Fibroblast of the aortic adventitia (primary cell): ENCODE measurements at regions not wholly inside any gene's neighbourhood (a gene's known extent, or its start where the extent isn't known, plus 50 kb on each side); places are given as distances from the start of the nearest gene placed in this dataset.

ENCODE experiments used
- DNase-seq: peaks from one replicate; pipeline ENCODE4 v3.0.0-alpha.2; 2010; ENCODE audit warnings: low read depth
- H3K4me3 ChIP-seq: 2 replicates; pipeline ENCODE4 v1.5.1; 2011; ENCODE audit warnings: low read depth, mild to moderate bottlenecking, control low read depth, low read length, moderate library complexity
- TF ChIP-seq, protein P1 (sequence below): IDR thresholded peaks from 2 replicates; pipeline ENCODE4 v1.5.1; 2011; ENCODE audit warnings: mild to moderate bottlenecking, low read length, control low read depth, inconsistent platforms; ENCODE audit not compliant: insufficient read depth

DNA sequence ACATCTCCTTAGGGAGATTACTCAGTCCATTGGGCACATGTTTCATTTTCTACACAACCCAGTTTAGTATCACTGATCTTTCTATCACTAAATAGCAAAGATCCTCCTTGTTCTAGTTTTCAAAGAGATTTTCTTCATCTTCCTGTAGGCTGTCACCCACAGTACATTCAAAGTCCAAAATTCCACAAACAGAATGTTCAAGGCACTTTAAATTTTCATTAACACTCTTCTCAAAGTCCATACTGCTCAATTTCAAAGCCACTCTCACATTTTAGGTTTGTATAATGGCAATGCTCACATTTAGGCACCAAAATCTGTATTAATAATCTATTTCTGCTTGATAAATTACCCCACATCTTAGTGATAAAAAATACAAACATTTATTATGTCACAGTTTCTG lies 152.8 kb downstream of the FSIP2 start:
- no peak for DNase-seq
- no peak overlapping the region for H3K4me3 ChIP-seq
- TF ChIP-seq, protein P1, sequence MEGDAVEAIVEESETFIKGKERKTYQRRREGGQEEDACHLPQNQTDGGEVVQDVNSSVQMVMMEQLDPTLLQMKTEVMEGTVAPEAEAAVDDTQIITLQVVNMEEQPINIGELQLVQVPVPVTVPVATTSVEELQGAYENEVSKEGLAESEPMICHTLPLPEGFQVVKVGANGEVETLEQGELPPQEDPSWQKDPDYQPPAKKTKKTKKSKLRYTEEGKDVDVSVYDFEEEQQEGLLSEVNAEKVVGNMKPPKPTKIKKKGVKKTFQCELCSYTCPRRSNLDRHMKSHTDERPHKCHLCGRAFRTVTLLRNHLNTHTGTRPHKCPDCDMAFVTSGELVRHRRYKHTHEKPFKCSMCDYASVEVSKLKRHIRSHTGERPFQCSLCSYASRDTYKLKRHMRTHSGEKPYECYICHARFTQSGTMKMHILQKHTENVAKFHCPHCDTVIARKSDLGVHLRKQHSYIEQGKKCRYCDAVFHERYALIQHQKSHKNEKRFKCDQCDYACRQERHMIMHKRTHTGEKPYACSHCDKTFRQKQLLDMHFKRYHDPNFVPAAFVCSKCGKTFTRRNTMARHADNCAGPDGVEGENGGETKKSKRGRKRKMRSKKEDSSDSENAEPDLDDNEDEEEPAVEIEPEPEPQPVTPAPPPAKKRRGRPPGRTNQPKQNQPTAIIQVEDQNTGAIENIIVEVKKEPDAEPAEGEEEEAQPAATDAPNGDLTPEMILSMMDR: no peak

- H3K4me3 ChIP-seq: no peak overlapping the region
- TF ChIP-seq, protein P1: no peak
- no peak for DNase-seq
These were observed 153.3 kb downstream of the FSIP2 start for GRCh38 chr2:185891804-185892411.

- no peak for DNase-seq
- TF ChIP-seq, protein P1: no peak
- H3K4me3 ChIP-seq: no peak overlapping the region
These were observed 153.9 kb downstream of the FSIP2 start for GRCh38 chr2:185892484-185892883.

- no peak for DNase-seq
- TF ChIP-seq, protein P1: no peak
- no peak overlapping the region for H3K4me3 ChIP-seq
These were observed 155.6 kb downstream of the FSIP2 start for GRCh38 chr2:185894223-185894622.

- TF ChIP-seq, protein P1: no peak
- no peak overlapping the region for H3K4me3 ChIP-seq
- DNase-seq: no peak
These were observed 157.5 kb downstream of the FSIP2 start for GRCh38 chr2:185895828-185896693.

GRCh38 chr2:185899366-185899765 lies 160.8 kb downstream of the FSIP2 start:
- TF ChIP-seq, protein P1: no peak
- H3K4me3 ChIP-seq: no peak overlapping the region
- no peak for DNase-seq
